NCI-H2196 (cell line): ENCODE measurements at regions not wholly inside any gene's neighbourhood (a gene's known extent, or its start where the extent isn't known, plus 50 kb on each side); places are given as distances from the start of the nearest gene placed in this dataset.
"Not testable (repeated sequence)": the region's sequence is repeated elsewhere in the genome, so short reads cannot be mapped to it uniquely, and the experiment has no call there.

Experiments
- DNase-seq: peaks from one replicate; lab custom pipeline; 2025; ENCODE audit not compliant: unreplicated experiment; lab: John Stamatoyannopoulos, UW

DNA sequence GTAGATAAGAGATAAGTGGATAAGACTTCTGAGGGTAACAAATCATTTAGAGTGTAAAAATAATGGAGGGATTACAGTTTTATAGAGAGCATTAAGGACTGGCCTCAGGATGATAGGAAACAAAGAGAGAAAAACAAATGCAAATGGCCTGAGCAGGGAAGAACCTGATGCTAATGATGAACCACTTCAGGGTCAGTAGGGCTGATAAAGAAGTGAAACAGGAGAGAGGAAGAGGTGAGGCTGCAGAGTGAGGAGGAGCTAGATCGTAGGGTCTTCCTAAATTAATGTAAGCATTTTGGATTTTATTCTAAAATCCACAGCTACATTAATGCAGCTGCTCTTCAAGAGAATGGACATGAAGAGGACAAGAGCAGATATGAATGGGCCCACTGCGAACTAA is 698.0 kb upstream of the MEF2C start:
- no peak for DNase-seq

DNA sequence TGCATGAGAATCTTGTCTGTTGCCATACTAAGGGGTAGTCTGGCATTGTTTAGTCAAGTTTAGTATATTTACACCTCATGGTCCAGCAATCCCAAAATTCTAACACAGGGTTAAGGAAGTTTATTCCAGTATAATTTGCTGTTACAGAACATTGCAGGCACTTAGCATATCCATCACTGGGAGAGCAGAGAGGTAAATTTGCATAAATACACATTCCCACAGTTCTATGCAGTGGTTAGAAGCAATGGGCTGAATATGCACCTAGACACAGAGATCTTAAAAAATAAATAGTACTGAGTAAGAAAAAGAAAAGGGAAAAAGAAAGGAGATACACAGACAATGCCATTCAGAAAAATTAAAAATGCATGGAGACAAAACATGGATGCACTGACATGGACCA is 692.3 kb upstream of the MEF2C start:
- DNase-seq: no peak

DNA sequence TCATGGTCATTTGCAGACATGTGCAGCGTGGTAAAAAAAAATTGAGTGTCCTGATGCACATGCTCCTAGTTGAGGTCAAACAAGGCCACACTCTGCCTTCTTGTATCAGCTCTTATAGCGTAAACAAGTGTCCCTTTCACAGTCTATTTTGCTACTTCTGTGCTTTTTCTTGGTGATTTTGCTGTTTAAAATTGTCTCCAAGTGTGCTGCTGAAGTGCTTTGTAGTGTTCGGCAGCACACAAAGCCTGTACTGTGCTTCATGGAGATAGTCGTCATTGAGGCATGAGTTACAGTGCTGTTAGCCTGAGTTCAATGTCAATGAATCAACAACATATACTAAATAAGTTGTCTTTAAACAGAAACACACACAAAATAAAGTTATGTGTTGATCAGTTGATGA is 690.4 kb upstream of the MEF2C start:
- no peak for DNase-seq

DNA sequence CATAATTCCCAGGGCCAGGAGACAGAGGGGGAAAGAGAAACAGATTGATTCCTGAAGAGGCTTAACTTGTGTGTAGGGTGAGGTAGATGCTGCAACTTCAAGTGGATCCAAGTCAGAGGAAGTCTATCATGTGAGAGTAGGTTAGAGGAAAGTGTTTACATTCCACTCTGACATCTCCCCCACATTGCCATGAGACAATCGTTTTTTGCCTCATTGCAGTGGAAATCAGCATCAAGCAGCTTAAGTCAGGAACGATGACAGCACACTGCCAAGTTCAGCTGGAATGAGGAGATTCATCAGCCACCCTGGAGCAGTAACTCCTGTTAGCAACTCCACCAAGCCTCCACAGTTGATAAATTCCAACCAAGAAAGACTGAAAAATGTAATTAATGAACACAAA is 689.7 kb upstream of the MEF2C start:
- no peak for DNase-seq

DNA sequence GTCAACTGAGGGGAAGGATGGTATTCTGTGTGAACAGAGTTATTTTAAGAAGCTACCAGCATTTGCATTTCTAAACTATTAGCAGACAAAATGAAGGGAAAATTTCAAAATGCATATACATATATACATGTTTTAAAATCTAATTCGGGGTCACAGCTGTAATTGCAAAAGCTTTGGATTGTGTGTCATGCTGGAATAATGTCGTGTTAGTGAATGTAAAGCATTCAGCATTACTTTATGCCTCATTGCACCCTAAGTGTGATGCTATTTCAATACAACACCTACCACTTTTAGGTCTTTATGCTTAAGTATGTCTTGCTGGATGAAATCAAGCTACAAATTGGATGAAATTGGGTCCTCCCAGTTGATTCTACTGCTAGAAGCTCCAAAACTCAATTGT is 687.6 kb upstream of the MEF2C start:
- DNase-seq: no peak

DNA sequence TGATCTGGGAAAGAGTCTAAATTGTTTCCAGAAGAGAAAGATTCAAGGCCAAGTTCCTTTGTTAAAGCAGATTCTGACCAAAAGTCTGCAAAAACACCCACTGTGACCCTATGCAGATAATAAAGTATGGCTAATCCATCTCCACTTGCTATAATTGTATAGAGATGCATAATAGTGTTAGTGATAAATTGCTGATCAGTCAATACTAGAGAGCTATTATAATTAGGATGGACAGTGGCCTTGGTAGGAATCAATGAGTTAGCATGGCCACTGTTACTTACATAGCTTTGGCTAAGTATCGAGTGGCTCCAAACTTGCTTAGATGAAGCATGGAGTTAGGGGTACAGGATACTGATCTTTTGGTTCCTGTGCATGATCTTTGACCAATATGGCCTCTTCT is 683.4 kb upstream of the MEF2C start:
- no peak for DNase-seq

DNA sequence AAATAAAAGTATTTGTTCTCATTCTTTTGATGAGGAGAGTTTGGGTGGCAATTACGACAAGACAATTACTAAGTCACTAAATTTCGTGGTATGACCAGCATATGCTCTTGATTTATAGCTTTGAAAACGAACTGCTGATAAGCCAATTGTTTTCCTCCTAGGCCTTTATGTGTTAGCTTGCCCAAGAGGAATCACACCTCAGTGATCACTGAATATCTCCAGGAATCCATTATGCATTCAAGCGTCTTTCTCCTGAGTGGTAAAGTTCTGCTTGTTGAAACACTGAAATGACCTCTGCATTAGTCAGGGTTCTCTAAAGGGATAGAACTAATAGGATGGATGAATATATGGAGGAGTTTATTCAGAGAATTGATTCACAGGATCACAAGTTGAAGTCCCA is 677.7 kb upstream of the MEF2C start:
- DNase-seq: no peak

DNA sequence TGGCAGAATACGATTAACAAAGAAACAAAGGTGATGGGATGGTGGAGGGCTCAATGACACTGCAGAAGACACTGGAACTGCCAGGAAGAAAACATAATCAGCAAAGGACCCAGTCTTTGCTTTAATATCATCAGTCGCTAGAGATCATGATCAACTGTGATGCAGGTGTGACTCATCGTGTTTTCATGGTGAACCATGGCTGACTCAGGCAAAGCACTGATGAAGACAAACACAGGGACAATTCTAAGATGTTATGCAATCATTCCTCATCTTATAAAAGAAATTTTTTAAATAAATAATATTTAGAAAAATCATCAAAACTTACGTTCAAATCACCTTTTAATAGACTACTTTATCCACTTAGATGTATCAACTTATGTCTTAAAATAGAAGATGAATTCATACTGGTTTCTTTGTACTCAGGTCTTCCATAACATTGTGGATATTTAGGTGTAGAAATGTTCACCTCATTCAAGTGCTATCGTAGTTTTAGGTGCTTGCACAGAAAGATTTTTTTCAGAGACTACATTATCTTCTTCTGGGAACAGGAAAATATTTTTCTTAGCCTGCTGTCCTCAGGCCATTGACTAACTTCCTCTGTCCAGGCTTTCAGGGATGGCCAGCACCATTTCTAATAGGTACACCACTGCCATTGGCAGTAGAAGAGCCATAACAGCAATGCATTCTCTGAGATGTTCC is 673.4 kb upstream of the MEF2C start:
- DNase-seq: no peak

DNA sequence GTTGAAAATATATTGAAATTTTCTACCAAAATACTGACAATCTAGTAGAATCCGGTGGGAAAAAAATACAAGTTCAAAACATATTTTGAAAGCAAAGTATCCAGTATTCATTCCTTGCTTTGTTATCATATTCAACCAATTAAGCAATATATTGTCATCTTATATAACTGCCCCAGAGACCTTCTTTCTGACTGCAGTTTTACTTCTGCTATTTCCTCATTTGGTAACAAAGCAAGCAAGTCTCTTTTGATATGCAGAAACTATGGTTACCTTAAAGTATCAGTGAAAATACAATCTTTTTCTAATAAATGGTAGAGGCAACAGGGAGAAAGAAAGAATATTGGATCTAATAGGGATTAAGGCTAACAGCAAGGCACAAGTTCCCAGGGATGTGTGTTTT is 663.7 kb upstream of the MEF2C start:
- no peak for DNase-seq

DNA sequence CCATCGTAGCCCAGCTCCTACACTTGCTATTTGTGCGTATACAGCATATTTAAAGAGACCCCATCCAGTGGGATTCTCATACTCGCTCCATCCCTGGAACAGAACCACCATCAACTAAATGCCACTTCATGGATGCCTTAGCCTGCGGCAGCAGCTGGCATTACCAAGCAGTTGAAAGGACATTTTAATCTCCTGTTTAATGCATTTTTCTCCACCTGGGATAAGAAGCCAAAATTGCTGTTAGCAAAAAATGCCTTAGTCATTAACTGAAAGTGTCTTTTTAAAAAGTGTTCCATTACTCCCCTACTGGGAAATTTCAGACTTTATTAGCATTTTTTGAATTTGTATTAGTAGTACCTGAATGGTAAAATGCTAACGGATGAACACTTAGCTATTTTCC is 662.6 kb upstream of the MEF2C start:
- no peak for DNase-seq

DNA sequence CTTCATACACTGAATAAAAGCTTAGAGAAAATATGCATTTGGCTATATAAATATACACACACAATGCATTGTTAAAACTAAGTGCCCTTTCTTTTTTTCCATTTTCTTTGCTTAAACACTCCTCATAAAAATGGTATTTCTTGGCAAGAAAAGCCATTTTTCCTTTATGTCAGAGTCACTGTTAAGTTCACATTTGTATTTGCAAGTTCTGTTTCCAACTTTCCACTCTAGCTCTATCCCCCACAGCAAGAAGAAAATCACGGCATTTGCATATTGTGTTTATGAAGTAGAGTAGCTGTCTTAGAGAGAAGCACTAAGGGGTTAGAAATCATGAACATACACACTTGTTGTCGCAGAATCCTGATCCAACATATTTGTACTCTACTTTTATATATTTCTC is 662.1 kb upstream of the MEF2C start:
- DNase-seq: no peak

DNA sequence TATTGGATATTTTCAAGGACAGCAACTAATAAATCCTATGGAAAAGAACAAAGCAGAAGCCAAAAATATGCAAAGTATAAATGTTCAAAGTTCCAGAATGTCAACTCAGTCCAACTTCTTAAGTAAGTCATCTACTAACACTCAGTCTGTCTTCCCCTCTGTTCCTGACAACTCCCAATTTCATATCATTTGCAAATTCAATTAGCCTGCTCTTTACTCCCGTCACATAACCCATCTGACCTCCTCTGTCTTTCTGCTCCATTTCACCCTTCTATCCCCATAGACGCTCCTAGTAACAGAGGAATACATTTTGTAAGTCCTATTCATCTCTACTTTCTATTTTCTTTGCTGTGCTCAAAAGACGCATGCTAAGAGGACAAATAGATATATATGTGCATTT is 659.8 kb upstream of the MEF2C start:
- no peak for DNase-seq

DNA sequence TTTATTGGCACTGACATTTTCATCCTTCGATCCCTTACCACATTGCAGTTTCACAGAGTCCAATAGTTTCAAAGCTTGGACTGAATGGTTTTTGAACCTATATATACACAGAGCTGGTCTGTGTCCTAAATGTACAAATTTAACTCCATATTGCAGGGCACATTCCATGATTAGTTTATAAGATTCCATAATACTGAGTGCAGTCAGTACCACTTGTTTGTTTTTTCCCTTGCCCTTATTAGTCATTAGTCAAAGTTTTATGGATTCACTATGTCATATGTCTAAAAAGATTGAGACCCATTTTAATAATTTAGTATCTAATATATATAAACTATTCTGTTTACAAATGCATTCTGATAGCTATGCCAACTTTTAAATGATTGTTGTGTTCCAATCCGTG is 654.8 kb upstream of the MEF2C start:
- no peak for DNase-seq

DNA sequence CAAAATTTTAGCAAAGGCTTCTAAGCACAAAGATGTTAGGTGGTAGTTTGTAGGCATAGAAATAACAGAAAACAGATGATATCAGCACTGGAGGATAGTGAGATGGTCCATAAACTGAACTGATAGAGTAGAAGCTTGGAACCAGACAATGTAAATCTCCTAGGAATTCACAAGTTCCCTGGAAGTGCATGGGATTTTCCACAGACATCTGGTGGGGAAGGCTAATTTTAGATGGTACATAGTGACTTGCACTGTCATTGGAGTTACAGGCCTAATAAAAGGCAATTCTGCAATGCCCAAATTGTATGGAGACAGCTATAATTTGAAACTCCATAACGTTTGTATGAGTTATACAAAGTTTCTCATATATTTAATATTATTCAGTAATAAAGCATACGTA is 653.0 kb upstream of the MEF2C start:
- DNase-seq: no peak

DNA sequence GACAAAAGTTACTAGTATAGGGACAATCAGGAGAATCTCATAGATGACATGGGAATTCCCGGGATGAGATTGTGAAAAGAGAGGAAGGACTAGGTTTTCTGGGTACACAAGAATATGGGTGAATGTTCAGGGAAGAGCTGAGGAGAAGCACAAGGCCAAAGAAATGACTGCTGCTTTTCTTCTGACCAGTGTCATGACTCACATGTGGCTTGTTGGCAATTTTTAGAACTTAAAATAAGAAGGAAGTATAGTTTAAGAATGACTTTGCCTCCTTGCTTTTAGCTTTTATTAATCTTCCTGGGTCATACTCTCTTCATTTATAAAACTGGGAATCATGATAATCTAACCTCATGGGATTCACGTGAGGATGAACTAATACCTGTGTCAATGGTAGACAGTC is 652.4 kb upstream of the MEF2C start:
- no peak for DNase-seq

DNA sequence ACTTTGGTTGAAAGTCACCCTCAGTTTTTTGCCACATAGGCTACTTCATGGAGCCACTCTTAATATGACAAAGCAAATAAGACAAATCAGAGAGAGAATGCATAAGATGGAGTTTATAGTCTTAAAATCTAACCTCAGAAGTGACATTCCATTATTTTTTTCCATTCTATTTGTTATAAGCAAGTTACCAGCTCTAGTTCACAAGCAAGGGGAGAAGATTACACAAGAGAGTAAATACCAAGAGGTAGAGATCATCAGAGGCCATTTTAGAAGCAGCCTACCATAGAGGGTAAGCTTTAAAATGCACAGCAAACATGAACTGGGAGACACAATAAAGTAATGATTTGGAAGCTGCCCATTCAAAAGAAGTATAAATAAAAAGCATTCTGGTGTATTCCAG is 651.3 kb upstream of the MEF2C start:
- DNase-seq: no peak

DNA sequence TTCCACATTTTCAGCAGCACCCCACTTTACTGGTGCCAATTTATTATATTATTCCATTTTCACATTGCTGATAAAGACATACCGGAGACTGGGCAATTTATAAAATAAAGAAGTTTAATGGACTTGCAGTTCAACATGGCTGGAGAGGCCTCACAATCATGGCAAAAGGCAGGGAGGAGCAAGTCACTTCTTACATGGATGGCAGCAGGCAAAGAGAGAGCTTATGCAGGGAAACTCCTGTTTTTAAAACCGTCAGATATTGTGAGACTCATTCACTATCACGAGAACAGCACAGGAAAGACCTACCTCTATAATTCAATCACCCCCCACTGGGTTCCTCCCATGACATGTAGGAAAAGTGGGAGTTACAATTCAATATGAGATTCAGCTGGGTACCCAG is 641.8 kb upstream of the MEF2C start:
- no peak for DNase-seq

DNA sequence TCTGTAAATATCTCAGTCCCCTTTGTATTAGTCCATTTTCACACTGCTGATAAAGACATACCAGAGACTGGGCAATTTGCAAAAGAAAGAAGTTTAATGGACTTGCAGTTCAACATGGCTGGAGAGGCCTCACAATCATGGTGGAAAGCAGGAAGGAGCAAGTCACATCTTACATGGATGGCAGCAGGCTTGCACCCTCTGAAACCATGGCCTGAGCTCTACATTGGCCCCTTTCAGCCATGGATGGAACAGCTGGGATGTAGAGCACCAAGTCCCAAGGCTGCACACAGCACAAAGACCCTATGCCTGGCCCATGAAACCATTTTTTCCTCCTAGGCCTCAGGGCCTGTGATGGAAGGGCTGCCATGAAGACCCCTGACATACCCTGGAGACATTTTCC is 640.9 kb upstream of the MEF2C start:
- DNase-seq: not testable (repeated sequence)

DNA sequence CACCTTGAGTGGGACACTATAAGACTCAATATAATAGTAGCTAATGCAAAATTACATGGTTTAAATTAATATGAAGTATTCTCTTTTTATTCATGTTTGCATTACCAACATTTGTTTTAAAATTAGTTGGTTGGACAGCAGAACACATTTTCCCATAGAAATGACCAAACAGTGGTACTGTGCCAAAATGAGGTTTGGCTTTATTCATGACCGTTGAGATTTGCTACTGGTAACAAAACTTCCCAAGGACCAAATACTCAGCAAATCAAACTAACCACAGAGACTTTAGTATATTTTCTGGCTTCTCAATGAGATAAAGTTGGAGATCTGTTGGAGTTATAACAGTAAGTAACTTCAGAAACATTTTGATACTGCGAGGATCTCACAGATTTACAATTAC is 637.8 kb upstream of the MEF2C start:
- DNase-seq: no peak

DNA sequence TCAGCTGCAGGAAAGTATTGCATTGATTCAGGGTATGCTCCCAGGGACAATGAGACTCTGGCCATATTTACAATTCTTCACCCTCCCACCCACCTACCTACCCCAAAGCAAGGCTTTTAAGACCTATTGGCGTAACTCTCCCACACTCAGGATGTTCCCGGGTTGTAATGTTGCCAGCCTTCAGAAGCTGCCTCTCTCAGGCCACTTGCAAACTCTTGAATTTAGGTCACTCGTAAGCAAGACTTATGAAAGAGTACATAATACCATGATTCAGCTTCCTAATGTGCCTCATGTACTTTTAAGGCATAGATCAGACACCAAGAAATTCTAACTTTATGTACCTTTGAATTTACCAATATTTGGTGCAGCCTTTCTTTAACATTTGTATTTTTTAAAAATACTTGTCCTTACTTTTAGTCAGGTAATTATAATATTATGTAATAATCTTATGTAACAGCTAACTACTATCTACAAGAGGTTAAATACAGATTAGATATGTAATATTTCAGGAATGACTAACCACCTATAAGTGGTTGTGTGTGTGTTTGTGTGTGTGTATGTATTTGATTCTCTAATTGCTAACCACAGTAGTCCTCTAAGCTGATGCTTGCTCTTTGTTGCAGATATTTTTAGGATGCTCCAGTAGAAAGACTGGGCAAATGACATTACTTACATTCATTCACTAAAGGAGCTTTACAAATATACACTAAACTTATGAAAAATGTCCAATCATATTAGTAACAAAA is 630.5 kb upstream of the MEF2C start:
- no peak for DNase-seq

DNA sequence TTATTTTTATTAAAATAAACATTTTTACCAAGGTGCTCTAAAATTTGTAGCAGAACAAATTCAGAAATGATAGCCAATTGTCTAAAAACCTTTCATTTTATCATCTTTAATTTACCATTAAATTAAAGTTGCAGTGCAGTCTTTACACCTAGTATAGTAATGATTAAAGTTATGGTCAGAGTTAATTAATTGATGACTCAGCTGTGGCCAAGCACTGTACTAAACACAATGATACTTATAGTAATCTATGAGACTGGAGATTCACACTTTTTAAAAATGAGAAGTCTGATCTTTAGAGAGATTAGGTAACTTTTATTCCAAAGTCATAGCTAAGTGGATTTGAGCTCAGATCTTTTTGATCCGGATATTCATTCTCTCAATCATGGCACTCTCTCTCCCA is 621.1 kb upstream of the MEF2C start:
- no peak for DNase-seq

DNA sequence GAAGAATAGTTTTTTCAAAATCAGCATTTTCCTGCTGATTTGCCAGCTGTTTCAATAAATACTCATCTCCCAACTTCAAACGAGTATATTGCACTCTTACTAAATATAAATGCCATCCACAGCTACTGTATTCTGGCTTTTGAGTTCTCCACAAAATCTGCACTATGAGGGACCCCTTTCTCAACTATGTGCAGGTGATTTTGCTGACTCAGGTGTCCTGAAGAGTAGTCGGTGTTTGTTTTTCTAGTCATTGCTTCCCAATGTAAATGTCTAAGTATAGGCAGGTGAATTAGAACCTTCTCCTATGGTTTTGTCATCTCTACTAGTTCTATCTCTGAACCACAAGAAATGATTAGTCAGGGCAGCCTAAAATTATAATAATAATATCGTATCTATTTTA is 616.8 kb upstream of the MEF2C start:
- DNase-seq: no peak

DNA sequence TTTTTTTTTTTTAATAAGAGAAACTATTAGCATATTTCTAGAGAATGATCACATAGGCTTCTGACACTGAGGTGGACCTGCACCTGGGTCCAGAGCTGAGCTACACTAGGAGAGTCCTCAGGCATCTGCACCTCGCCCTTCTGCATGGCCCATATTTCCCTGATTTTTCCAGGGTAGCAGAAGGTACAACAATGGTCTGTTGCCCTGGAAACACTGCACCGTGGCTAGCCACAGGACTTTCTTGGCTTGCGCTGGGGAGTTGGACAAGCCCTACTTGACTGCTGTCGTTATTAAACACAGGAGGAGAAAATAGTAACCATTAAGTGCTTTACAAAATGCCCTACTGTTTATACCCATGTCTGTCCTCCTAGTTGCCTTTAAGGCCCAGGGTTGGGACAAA is 615.7 kb upstream of the MEF2C start:
- no peak for DNase-seq
